SK-N-SH treated with all-trans-retinoic acid at 6 μM for 48 hours (cell line): ENCODE measurements at regions not wholly inside any gene's neighbourhood (a gene's known extent, or its start where the extent isn't known, plus 50 kb on each side); places are given as distances from the start of the nearest gene placed in this dataset.

Experiments
- ATAC-seq: fragments of 200-7000 bp; cut with Tn5 transposase; 3 replicates; pipeline ENCODE4 v1.9.1; 2020; ENCODE audit warnings: mild to moderate bottlenecking, moderate library complexity
- ARNTL ChIP-seq: fragments of 450-650 bp; formaldehyde crosslinking; IDR thresholded peaks from 2 replicates; pipeline ENCODE4 v1.5.0; 2020; ENCODE audit warnings: low read depth, mild to moderate bottlenecking, moderate library complexity, borderline replicate concordance
- CSDC2 ChIP-seq: fragments of 250-450 bp; sonication (Bioruptor Pico); IDR thresholded peaks from 2 replicates; pipeline ENCODE4 v1.5.0; 2020; ENCODE audit warnings: mild to moderate bottlenecking, moderate library complexity
- ESRRG ChIP-seq: fragments of 250-450 bp; sonication (Bioruptor Pico); IDR thresholded peaks from 2 replicates; pipeline ENCODE4 v1.6.1; 2021; ENCODE audit warnings: mild to moderate bottlenecking
- GLIS3 ChIP-seq: fragments of 250-450 bp; sonication (Bioruptor Pico); IDR thresholded peaks from 2 replicates; pipeline ENCODE4 v1.5.0; 2020; ENCODE audit warnings: mild to moderate bottlenecking, moderate library complexity
- ISL1 ChIP-seq: fragments of 250-450 bp; sonication (Bioruptor Pico); IDR thresholded peaks from 2 replicates; pipeline ENCODE4 v2.1.2; 2022; ENCODE audit warnings: mild to moderate bottlenecking, moderate library complexity
- OSR1 ChIP-seq: fragments of 250-450 bp; sonication (Bioruptor Pico); IDR thresholded peaks from 2 replicates; pipeline ENCODE4 v1.8.0; 2022; ENCODE audit warnings: moderate library complexity, mild to moderate bottlenecking, inconsistent platforms
- POU6F1 ChIP-seq: fragments of 250-450 bp; sonication (Bioruptor Pico); IDR thresholded peaks from 2 replicates; pipeline ENCODE4 v1.8.0; 2021; ENCODE audit warnings: low read depth, mild to moderate bottlenecking, moderate library complexity, borderline replicate concordance
- PPARA ChIP-seq: fragments of 250-450 bp; sonication (Bioruptor Pico); IDR thresholded peaks from 2 replicates; pipeline ENCODE4 v1.5.0; 2020; ENCODE audit warnings: mild to moderate bottlenecking, borderline replicate concordance
- RARB ChIP-seq: fragments of 250-450 bp; sonication (Bioruptor Pico); IDR thresholded peaks from 2 replicates; pipeline ENCODE4 v1.8.0; 2021; ENCODE audit warnings: mild to moderate bottlenecking, moderate library complexity
- SNAI2 ChIP-seq: fragments of 250-450 bp; sonication (Bioruptor Pico); IDR thresholded peaks from 2 replicates; pipeline ENCODE4 v1.5.0; 2020; ENCODE audit warnings: mild to moderate bottlenecking, moderate library complexity
- TCF4 ChIP-seq: fragments of 250-450 bp; sonication (Bioruptor Pico); IDR thresholded peaks from 2 replicates; pipeline ENCODE4 v1.8.0; 2021; ENCODE audit warnings: mild to moderate bottlenecking, moderate library complexity, borderline replicate concordance
- TOX ChIP-seq: fragments of 250-450 bp; sonication (Bioruptor Pico); IDR thresholded peaks from 2 replicates; pipeline ENCODE4 v1.8.0; 2021; ENCODE audit warnings: mild to moderate bottlenecking, moderate library complexity, borderline replicate concordance
- TSHZ2 ChIP-seq: fragments of 250-450 bp; sonication (Bioruptor Pico); IDR thresholded peaks from 2 replicates; pipeline ENCODE4 v1.5.0; 2020; ENCODE audit warnings: mild to moderate bottlenecking, moderate library complexity
- ZC3H10 ChIP-seq: fragments of 250-450 bp; sonication (Bioruptor Pico); IDR thresholded peaks from 2 replicates; pipeline ENCODE4 v1.5.1; 2021; ENCODE audit warnings: mild to moderate bottlenecking, moderate library complexity
- ZFP3 ChIP-seq: fragments of 250-450 bp; sonication (Bioruptor Pico); IDR thresholded peaks from 2 replicates; pipeline ENCODE4 v1.5.0; 2020; ENCODE audit warnings: mild to moderate bottlenecking, moderate library complexity
- ZFP30 ChIP-seq: fragments of 450-650 bp; formaldehyde crosslinking; IDR thresholded peaks from 2 replicates; pipeline ENCODE4 v1.5.0; 2022; ENCODE audit warnings: mild to moderate bottlenecking, moderate library complexity
- ZNF565 ChIP-seq: fragments of 450-650 bp; formaldehyde crosslinking; conservative IDR thresholded peaks from 2 replicates; pipeline ENCODE4 v1.5.0; 2020; ENCODE audit warnings: low read depth, mild to moderate bottlenecking, moderate library complexity
- ZNF70 ChIP-seq: fragments of 450-650 bp; formaldehyde crosslinking; IDR thresholded peaks from 2 replicates; pipeline ENCODE4 v1.5.0; 2020; ENCODE audit warnings: mild to moderate bottlenecking, moderate library complexity
- ZNF8 ChIP-seq: fragments of 450-650 bp; formaldehyde crosslinking; IDR thresholded peaks from 2 replicates; pipeline ENCODE4 v1.5.0; 2020; ENCODE audit warnings: mild to moderate bottlenecking, moderate library complexity
- TF ChIP-seq, protein P1 (sequence below): fragments of 250-450 bp; sonication (Bioruptor Pico); IDR thresholded peaks from 2 replicates; pipeline ENCODE4 v1.5.1; 2020; ENCODE audit warnings: low read depth, mild to moderate bottlenecking, moderate library complexity
- TF ChIP-seq, protein P2 (sequence below): fragments of 250-450 bp; sonication (Bioruptor Pico); IDR thresholded peaks from 2 replicates; pipeline ENCODE4 v1.5.1; 2021; ENCODE audit warnings: mild to moderate bottlenecking, moderate library complexity
- TF ChIP-seq, protein P3 (sequence below): fragments of 250-450 bp; sonication (Bioruptor Pico); IDR thresholded peaks from 2 replicates; pipeline ENCODE4 v1.8.0; 2020; ENCODE audit warnings: mild to moderate bottlenecking, moderate library complexity, borderline replicate concordance

DNA sequence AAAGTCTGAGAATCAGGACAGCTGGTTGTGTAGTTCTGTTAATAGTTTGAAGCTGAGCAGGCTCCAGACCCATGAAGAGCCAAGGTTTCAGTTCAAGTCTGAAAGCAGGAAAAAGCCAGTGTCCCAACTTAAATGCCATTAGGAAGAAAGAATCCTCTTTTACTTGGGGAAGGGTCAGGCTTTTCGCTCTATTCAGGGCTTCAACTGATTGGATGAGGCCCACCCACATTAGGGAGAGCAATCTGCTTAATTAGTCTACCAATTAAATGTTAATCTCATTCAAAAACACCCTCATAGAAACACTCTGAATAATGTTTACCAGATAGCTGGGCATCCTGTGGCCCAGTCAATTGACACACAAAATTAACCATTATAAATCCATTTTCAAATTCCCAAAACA, 462.2 kb downstream of the EPM2A start:
- no peak for ATAC-seq
- TF ChIP-seq GLIS3 (CRISPR knock-in tag) (no peak), SNAI2 (CRISPR knock-in tag) (no peak), CSDC2 (CRISPR knock-in tag) (no peak), PPARA (CRISPR knock-in tag) (no peak), ISL1 (CRISPR knock-in tag) (no peak), ZC3H10 (CRISPR knock-in tag) (no peak), RARB (CRISPR knock-in tag) (no peak), TSHZ2 (no peak), ZNF565 (CRISPR knock-in tag) (no peak), ARNTL (CRISPR knock-in tag) (no peak), ESRRG (no peak), ZNF70 (CRISPR knock-in tag) (no peak), TOX (CRISPR knock-in tag) (no peak), ZNF8 (no peak), POU6F1 (CRISPR knock-in tag) (no peak)
- TF ChIP-seq, protein P1, sequence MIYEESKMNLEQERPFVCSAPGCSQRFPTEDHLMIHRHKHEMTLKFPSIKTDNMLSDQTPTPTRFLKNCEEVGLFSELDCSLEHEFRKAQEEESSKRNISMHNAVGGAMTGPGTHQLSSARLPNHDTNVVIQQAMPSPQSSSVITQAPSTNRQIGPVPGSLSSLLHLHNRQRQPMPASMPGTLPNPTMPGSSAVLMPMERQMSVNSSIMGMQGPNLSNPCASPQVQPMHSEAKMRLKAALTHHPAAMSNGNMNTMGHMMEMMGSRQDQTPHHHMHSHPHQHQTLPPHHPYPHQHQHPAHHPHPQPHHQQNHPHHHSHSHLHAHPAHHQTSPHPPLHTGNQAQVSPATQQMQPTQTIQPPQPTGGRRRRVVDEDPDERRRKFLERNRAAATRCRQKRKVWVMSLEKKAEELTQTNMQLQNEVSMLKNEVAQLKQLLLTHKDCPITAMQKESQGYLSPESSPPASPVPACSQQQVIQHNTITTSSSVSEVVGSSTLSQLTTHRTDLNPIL (CRISPR knock-in tag): no peak
- TF ChIP-seq, protein P2, sequence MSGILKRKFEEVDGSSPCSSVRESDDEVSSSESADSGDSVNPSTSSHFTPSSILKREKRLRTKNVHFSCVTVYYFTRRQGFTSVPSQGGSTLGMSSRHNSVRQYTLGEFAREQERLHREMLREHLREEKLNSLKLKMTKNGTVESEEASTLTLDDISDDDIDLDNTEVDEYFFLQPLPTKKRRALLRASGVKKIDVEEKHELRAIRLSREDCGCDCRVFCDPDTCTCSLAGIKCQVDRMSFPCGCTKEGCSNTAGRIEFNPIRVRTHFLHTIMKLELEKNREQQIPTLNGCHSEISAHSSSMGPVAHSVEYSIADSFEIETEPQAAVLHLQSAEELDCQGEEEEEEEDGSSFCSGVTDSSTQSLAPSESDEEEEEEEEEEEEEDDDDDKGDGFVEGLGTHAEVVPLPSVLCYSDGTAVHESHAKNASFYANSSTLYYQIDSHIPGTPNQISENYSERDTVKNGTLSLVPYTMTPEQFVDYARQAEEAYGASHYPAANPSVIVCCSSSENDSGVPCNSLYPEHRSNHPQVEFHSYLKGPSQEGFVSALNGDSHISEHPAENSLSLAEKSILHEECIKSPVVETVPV (CRISPR knock-in tag): no peak
- TF ChIP-seq, protein P3, sequence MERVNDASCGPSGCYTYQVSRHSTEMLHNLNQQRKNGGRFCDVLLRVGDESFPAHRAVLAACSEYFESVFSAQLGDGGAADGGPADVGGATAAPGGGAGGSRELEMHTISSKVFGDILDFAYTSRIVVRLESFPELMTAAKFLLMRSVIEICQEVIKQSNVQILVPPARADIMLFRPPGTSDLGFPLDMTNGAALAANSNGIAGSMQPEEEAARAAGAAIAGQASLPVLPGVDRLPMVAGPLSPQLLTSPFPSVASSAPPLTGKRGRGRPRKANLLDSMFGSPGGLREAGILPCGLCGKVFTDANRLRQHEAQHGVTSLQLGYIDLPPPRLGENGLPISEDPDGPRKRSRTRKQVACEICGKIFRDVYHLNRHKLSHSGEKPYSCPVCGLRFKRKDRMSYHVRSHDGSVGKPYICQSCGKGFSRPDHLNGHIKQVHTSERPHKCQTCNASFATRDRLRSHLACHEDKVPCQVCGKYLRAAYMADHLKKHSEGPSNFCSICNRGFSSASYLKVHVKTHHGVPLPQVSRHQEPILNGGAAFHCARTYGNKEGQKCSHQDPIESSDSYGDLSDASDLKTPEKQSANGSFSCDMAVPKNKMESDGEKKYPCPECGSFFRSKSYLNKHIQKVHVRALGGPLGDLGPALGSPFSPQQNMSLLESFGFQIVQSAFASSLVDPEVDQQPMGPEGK (CRISPR knock-in tag): no peak

- ATAC-seq: no peak
- no peak for TF ChIP-seq ZC3H10 (CRISPR knock-in tag)
- no peak for TF ChIP-seq TCF4
- TF ChIP-seq SNAI2 (CRISPR knock-in tag): no peak
- TF ChIP-seq, protein P1 (CRISPR knock-in tag): no peak
- TF ChIP-seq, protein P3 (CRISPR knock-in tag): no peak
- TF ChIP-seq CSDC2 (CRISPR knock-in tag): no peak
- TF ChIP-seq ZFP30 (CRISPR knock-in tag): no peak
- TF ChIP-seq ZNF8: no peak
- no peak for TF ChIP-seq RARB (CRISPR knock-in tag)
- TF ChIP-seq GLIS3 (CRISPR knock-in tag): no peak
- TF ChIP-seq ZFP3 (CRISPR knock-in tag): no peak
- TF ChIP-seq, protein P2 (CRISPR knock-in tag): no peak
- no peak for TF ChIP-seq ZNF565 (CRISPR knock-in tag)
- no peak for TF ChIP-seq OSR1 (CRISPR knock-in tag)
- no peak for TF ChIP-seq POU6F1 (CRISPR knock-in tag)
Observed at GRCh38 chr6:145274083-145274482, 461.2 kb downstream of the EPM2A start.
